ENCODE measurements at regions not wholly inside any gene's neighbourhood (a gene's known extent, or its start where the extent isn't known, plus 50 kb on each side); places are given as distances from the start of the nearest gene placed in this dataset.
A peak's percentile ranks its signal among the peaks of the same experiment; 100 is the strongest.

- no peak for DNase-seq (ENCODE audit: low read depth in 2 of 2)
These were observed 424.9 kb downstream of the SOX9 start for GRCh38 chr17:72545766-72546165.

- no peak for DNase-seq (ENCODE audit: low read depth in 2 of 2)
These were observed 432.4 kb downstream of the SOX9 start for GRCh38 chr17:72553051-72553755.

GRCh38 chr17:72554508-72554907, 433.7 kb downstream of the SOX9 start:
- no peak for DNase-seq (ENCODE audit: low read depth in 2 of 2)

- no peak for DNase-seq (ENCODE audit: low read depth in 2 of 2)
These were observed 434.2 kb downstream of the SOX9 start for GRCh38 chr17:72555052-72555451.

GRCh38 chr17:72556944-72557826, 436.4 kb downstream of the SOX9 start:
- peak; percentile 20 to 46 for DNase-seq (ENCODE audit: low read depth in 2 of 2)

- DNase-seq (ENCODE audit: low read depth in 2 of 2): no peak
These were observed 438.2 kb downstream of the SOX9 start for GRCh38 chr17:72558971-72559476.

GRCh38 chr17:72560303-72561247, 439.8 kb downstream of the SOX9 start:
- peak in 1 of 2 donors; percentile 5 for DNase-seq (ENCODE audit: low read depth in 2 of 2)

- no peak for DNase-seq (ENCODE audit: low read depth in 2 of 2)
These were observed 440.4 kb downstream of the SOX9 start for GRCh38 chr17:72561266-72561665.

GRCh38 chr17:72561680-72562079, 440.9 kb downstream of the SOX9 start:
- DNase-seq (ENCODE audit: low read depth in 2 of 2): no peak

- no peak for DNase-seq (ENCODE audit: low read depth in 2 of 2)
These were observed 441.9 kb downstream of the SOX9 start for GRCh38 chr17:72562615-72563188.

- DNase-seq (ENCODE audit: low read depth in 2 of 2): no peak
These were observed 443.1 kb downstream of the SOX9 start for GRCh38 chr17:72563952-72564351.

GRCh38 chr17:72565006-72565405, 444.2 kb downstream of the SOX9 start:
- no peak for DNase-seq (ENCODE audit: low read depth in 2 of 2)

- no peak for DNase-seq (ENCODE audit: low read depth in 2 of 2)
These were observed 444.9 kb downstream of the SOX9 start for GRCh38 chr17:72565758-72566157.

- no peak for DNase-seq (ENCODE audit: low read depth in 2 of 2)
These were observed 446.1 kb downstream of the SOX9 start for GRCh38 chr17:72566671-72567484.

- DNase-seq (ENCODE audit: low read depth in 2 of 2): no peak
These were observed 447.0 kb downstream of the SOX9 start for GRCh38 chr17:72567774-72568173.

- DNase-seq (ENCODE audit: low read depth in 2 of 2): no peak
These were observed 448.5 kb downstream of the SOX9 start for GRCh38 chr17:72569148-72569946.

GRCh38 chr17:72571813-72572396, 451.1 kb downstream of the SOX9 start:
- no peak for DNase-seq (ENCODE audit: low read depth in 2 of 2)

GRCh38 chr17:72572604-72573491, 452.0 kb downstream of the SOX9 start:
- DNase-seq (ENCODE audit: low read depth in 2 of 2): no peak

All from stimulated activated CD8-positive, alpha-beta memory T cell treated with anti-CD3 and anti-CD28 coated beads, Interleukin-2, amount 100 ng/mL, for 48 hours (primary cell).